ENCODE measurements at regions not wholly inside any gene's neighbourhood (a gene's known extent, or its start where the extent isn't known, plus 50 kb on each side); places are given as distances from the start of the nearest gene placed in this dataset.

DNA sequence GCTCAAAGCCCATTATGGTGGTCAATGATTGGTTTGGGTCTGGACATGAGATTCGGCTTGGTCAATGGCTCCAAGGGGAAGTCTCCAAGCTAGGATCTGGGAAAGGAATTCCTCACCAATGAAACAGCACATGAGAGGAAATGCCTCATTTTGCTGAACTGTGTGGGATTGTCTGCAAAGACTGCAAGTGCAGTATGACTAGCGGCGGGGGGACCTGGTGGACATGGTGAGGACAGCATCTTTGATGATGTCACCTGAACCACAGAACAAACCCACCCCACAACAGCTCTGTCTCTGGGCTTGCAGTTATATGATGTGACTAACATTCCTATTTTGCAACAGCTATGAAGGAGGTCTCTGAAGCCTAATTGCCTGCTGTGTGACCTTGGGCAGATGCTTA, 50.6 kb upstream of the NKD1 start:
- Mint-ChIP-seq H3K36me3 (ENCODE audit: low read depth) (no peaks in the 10 kb centered on the region), H3K27me3 (ENCODE audit: insufficient read depth) (no peaks in the 10 kb centered on the region; the same call in none of the 2 replicates), H3K27ac (no peak overlapping the region), H3K4me1 (ENCODE audit: low read depth) (peaks cover 17% of the 10 kb centered on the region), H3K4me3 (no peak overlapping the region), H3K9me3 (no peaks in the 10 kb centered on the region)
- peak; percentile 49 for DNase-seq
- TF ChIP-seq, protein P1, sequence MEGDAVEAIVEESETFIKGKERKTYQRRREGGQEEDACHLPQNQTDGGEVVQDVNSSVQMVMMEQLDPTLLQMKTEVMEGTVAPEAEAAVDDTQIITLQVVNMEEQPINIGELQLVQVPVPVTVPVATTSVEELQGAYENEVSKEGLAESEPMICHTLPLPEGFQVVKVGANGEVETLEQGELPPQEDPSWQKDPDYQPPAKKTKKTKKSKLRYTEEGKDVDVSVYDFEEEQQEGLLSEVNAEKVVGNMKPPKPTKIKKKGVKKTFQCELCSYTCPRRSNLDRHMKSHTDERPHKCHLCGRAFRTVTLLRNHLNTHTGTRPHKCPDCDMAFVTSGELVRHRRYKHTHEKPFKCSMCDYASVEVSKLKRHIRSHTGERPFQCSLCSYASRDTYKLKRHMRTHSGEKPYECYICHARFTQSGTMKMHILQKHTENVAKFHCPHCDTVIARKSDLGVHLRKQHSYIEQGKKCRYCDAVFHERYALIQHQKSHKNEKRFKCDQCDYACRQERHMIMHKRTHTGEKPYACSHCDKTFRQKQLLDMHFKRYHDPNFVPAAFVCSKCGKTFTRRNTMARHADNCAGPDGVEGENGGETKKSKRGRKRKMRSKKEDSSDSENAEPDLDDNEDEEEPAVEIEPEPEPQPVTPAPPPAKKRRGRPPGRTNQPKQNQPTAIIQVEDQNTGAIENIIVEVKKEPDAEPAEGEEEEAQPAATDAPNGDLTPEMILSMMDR (IDR thresholded peaks at IDR 0.05) = no peak

DNA sequence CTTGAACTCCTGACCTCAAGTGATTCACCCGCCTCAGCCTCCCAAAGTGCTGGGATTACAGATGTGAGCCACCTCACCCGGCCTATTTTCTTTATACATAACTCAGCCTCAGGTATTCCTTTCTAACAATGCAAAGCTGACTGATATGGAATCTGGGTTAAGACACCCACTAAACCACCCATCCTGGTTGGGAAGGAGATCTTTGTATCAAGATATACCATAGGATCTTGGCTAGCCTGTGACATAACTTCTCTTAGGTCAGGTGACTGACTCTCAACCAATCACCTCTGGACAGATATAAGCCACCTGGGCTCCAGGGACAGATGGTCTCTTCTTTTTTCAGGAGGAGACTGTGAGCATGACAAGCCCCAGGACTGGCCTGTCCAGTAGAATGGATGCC, 51.2 kb upstream of the NKD1 start:
- DNase-seq = no peak
- no peaks in the 10 kb centered on the region; the same call in none of the 2 replicates for H3K27me3 Mint-ChIP-seq (ENCODE audit: insufficient read depth)
- peaks cover 17% of the 10 kb centered on the region for H3K4me1 Mint-ChIP-seq (ENCODE audit: low read depth)
- no peaks in the 10 kb centered on the region for H3K36me3 Mint-ChIP-seq (ENCODE audit: low read depth)
- H3K27ac Mint-ChIP-seq = no peak overlapping the region
- TF ChIP-seq, protein P1 (IDR thresholded peaks at IDR 0.05) = no peak
- H3K9me3 Mint-ChIP-seq = no peaks in the 10 kb centered on the region
- no peak overlapping the region for H3K4me3 Mint-ChIP-seq

DNA sequence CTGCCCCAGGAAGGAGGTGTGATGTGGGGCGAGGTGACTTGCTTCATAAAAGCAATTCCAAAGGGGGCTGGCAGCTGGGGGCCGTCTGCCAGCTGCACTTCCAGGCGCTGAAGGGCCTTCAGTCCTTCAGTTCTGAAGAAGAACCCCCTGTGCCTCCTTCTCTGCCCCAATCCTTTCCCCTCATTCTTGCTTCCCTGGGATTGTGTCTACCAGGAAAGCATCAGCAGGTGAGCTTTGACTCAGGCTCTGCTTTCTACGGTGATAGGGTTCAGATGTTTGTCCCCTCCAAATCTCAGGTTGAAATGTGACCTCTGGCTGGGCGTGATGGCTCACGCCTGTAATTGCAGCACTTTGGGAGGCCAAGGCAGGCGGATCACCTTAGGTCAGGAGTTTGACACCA, 52.5 kb upstream of the NKD1 start:
- TF ChIP-seq, protein P1 (IDR thresholded peaks at IDR 0.05) = no peak
- no peaks in the 10 kb centered on the region; the same call in 1 of the 2 replicates for H3K27me3 Mint-ChIP-seq (ENCODE audit: insufficient read depth)

DNA sequence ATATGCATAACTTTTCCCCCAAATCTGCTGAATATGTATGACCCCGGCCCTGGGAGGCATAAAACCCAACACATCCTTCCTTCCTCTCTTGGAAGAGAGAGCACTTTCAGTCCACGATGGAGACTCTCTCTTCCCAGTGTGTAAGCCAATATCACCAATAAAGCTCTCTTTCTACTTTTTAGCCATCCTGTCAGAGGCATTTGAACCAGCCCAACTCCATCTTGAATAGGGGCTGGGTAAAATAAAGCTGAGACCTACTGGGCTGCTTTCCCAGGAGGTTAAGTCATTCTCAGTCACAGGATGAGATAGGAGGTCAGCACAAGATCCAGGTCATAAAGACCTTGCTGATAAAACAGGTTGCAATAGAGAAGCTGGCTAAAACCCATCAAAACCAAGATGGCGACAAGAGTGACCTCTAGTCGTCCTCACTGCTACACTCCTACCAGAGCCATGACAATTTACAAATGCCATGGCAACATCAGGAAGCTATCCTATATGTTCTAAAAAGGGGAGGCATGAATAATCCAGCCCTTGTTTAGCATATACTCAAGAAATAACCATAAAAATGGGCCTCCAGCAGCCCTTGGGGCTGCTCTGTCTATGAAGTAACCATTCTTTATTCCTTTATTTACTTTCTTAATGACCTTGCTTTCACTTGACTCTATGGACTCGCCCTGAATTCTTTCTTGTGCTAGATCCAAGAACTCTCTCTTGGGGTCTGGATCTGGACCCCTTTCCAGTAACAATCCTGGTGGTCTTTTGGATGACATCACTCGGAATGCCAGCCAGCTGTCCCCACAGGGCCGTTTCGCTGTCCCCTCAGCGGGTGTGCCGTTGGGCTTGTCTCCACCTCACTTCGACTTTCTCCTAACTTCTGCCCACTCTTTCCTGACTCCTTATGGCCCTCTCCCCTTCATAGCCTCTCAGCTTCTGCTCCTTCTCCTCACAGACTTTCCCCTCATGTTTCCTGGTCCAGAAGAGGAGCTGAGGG, 53.4 kb upstream of the NKD1 start:
- no peaks in the 10 kb centered on the region for H3K9me3 Mint-ChIP-seq
- H3K27ac Mint-ChIP-seq = no peak overlapping the region
- no peak overlapping the region for H3K4me3 Mint-ChIP-seq
- H3K4me1 Mint-ChIP-seq (ENCODE audit: low read depth) = peaks cover 17% of the 10 kb centered on the region
- no peaks in the 10 kb centered on the region for H3K27me3 Mint-ChIP-seq (ENCODE audit: insufficient read depth)
- no peaks in the 10 kb centered on the region for H3K36me3 Mint-ChIP-seq (ENCODE audit: low read depth)
- TF ChIP-seq, protein P1 (IDR thresholded peaks at IDR 0.05) = no peak
- DNase-seq = no peak

More for the DNA sequence above, 52.5 kb upstream of the NKD1 start:
- no peaks in the 10 kb centered on the region for H3K9me3 Mint-ChIP-seq
- H3K4me1 Mint-ChIP-seq (ENCODE audit: low read depth) = peaks cover 17% of the 10 kb centered on the region
- H3K36me3 Mint-ChIP-seq (ENCODE audit: low read depth) = no peaks in the 10 kb centered on the region
- H3K27ac Mint-ChIP-seq = no peak overlapping the region
- DNase-seq = no peak
- H3K4me3 Mint-ChIP-seq = no peak overlapping the region

DNA sequence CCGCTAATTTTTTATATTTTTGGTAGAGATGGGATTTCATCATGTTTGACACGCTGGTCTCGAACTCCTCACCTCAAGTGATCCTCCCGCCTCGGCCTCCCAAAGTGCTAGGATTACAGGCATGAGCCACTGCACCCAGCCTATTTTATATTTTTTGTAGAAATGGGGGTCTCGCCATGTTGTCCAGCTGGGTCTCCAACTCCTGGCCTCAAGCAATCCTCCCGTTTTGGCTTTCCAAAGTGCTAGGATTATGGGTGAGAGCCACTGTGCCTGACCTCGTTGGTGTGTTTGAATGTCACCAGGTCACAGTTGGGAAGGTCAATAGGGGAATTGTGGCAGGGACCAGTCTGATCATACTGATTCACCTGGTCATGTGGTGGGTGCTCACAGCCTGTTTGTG, 56.7 kb upstream of the NKD1 start:
- Mint-ChIP-seq H3K4me1 (ENCODE audit: low read depth) (no peaks in the 10 kb centered on the region), H3K27me3 (ENCODE audit: insufficient read depth) (peaks cover 2% of the 10 kb centered on the region; the same call in 1 of the 2 replicates), H3K4me3 (no peak overlapping the region), H3K27ac (no peak overlapping the region), H3K36me3 (ENCODE audit: low read depth) (no peaks in the 10 kb centered on the region), H3K9me3 (no peaks in the 10 kb centered on the region)
- DNase-seq = no peak
- TF ChIP-seq, protein P1 (IDR thresholded peaks at IDR 0.05) = no peak
